ENCODE measurements at regions not wholly inside any gene's neighbourhood (a gene's known extent, or its start where the extent isn't known, plus 50 kb on each side); places are given as distances from the start of the nearest gene placed in this dataset.
"Not testable (repeated sequence)": the region's sequence is repeated elsewhere in the genome, so short reads cannot be mapped to it uniquely, and the experiment has no call there.

DNA sequence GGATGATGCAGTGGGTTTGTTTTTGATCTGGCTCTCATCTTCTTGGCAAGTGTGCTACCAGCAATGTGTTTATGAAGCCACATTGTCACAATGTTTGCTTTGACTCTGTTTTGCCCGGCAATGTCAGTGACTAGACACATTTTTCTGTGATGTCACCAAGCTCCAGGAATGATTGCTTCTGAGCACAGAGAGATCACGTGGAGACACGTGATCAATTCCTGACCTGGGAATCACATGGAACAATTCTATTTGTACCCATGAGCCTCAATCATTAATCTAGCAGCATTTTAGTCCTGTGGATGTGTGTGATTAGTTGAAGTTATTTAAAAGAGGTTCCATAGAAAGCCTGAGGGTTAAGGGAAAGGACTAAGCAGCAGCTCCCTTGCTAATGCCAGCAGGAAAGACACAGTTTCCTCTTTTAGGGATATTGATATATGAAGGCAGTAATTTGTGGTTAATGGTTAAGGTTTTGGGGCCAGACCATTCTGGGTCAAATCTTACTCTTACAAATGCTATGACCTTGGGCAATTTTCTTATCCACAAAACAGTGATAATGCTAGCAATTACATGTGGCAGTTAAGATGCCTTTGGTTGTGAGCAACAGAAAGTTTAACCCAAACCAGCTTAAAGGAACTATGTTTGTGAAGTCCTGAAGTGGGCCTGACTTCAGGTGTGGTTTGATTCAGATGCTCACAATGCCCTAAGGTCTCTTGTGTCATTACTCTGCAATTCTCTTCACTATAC is 59.0 kb downstream of the FASLG start:
- no peak for DNase-seq

DNA sequence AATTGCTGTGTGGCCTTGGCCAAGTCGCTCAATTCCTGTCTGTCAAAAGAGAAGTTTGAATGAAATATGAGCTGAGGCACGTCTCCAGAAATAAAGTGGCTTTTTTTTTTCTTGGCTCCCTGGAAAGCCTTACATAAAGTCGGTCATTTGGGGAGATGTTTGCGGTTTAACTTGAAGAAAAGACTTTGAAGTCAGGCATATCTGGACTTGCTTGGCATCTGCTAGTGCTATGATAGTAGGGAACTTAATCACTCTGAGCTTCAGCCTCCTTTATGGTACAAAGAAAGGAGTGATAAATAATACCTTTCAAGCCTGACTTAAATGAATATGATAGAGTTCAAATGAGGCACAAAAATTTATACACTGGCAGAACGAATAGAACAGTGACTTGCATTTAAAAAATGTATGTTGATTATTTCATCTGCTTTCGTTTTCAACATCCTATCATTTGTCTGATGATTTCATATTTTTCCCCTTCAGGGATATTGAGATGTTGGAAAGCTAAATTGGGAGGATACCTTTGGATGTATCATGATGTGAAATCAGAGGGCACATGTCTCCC is 60.2 kb downstream of the FASLG start:
- no peak for DNase-seq

DNA sequence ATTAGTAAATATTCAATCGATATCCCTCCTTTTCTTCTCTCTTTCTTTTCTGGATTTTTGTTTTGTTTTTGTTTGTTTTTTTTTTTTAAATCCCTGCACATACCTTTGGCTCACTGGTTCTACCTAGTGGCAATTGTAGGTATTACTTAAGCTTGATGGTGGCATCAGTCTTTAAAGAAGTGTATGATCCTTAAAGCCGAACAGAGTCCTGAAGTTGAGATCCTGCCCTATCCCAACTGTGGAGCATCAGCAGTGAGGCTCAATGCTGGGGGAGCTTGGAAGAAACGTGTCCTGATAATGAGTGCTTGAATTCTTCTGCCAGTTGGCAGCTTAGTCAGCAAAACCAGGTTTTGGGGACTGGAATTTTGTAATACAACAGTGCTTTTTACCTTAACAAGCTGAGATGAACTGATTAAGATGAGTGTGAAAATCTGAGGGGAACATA is 60.8 kb downstream of the FASLG start:
- DNase-seq, result no peak

DNA sequence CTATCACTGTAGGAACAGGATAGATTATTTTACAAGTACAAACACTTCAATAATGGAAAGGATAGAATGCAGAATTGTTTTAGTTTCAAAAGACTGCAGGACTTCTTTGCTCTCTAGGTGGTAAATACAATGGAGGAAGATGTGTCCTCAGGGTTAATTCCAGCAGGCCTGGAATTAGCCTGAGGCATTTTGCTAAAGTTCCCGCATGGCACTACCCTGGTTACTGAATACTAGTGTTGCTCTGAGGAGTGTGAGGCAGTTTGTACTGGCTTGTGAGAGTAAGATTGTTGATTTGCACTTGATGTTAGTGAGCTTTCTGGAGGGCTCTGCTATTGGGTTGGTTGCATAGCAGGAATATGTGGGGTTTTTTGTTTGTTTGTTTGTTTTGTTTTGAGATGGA is 61.4 kb downstream of the FASLG start:
- no peak for DNase-seq

DNA sequence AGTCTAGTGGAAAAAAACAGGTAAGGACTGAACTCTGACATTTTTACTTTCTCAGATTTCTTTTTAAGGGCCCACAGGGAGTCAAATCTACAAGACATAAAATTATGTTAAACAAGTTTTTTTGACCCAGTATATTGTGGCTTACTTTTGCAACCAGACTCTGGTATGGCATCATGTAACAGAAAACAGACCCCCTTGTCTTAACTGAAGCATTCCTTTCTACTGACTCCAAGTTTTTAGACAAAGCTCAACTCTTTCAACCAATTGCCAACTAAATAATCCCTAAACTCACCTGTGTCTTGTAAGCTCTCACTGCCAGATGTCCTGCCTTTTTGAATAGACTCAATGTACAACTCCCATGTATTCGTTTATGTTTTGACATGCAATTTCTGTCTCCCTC is 64.3 kb downstream of the FASLG start:
- DNase-seq, result no peak

DNA sequence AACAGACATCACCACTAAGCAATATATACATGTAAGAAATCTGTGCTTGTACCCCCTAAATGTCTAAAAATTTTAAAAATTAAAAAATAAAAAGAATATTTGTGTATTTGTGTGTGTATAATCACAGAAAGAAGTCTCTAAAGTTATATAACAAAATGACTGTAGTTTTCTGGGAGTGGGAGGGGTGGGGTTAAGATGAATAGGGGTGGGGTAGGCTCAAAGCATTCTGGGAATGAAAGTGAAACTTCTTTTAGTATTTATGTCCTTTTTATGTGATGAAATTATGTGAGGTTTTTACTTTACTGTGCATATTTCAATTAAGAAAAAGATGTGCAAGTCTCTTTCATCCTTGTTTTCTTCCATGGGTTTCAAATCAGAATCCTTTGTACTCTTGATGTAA is 65.3 kb downstream of the FASLG start:
- DNase-seq, result no peak

DNA sequence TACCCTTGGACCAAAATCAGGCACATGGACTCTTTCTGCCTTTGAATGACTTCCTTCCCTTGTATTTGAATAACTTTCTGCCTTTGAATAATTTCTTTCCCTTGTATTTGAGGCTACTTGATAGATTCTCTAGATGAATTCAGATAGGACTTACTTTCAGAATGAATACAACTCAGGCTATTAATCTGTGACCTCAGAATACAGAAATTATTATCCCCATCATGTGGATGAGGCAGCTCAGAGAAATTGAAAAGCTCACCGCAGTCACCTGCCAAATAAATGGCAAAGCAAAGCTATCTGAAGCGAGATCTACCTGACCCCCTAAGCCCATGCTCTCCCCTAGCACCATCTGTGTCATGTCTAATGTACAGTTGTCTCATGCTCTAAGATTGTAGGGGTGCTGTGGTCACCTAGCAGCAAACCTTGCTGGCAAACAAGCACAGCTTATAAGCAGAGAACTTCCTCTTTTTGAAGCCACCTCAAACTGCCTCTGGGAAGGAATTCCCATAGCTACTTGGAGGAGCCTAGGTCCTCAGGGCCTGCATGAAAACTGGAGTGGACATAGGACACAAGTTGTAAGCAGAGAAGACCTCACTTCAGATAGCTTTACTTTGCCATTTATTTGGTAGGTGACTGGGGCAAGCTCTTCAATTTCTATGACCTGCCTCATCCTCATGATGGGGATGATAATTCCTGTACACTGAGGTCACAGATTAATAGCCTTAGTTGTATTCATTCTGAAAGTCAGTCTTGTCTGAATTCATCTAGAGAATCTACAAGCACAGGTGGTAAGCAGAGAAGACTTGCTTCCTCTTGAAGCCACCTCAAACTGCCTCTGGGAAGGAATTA is 66.1 kb downstream of the FASLG start:
- DNase-seq, result no peak

DNA sequence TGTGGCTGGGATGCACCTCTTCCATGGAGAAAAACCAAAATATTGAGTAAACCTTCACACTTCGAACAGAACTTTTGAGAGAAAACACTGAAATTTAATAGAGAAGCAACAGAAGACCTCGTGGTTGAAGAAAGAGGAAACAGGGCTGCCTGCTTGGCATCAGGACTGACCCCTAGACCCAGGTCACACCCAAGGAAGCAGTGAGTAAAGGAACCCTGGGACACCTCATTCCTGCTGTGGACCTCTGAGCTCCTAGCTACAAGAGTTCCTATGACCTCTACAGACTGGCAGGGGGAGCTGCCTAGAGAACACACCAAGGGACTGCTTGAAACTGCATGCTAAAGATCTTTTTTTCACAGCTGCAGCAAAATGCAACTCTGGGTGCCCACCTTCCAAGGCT is 67.8 kb downstream of the FASLG start:
- DNase-seq, result no peak

DNA sequence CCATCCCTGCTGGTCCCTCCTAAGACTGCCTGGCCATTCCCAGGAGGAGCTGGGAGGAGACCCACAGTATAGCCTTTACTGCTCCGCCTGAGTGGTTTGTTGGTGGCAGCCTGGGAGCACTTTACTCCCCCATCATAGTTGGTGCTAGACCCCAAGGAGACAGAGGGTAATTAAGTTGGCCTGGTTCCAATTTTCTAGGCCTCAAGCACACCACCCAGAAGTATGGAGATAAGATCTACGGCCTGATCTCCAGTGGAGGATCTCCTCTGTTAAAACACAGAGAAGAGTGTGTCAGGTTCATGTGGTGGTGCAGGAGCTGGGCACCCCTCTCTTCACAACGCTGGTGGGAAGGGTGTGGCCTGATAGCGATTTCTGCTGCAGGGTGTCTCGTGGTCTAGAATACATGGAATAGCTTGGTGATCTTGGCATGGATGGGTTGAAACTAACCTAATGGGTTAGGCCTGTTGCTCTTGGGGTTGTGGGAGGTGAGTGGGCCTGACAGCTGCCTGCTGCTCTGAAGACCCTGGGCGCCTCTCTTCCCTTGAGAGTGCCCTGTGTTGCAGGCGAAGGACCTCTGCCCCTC is 68.5 kb downstream of the FASLG start:
- no peak for DNase-seq

DNA sequence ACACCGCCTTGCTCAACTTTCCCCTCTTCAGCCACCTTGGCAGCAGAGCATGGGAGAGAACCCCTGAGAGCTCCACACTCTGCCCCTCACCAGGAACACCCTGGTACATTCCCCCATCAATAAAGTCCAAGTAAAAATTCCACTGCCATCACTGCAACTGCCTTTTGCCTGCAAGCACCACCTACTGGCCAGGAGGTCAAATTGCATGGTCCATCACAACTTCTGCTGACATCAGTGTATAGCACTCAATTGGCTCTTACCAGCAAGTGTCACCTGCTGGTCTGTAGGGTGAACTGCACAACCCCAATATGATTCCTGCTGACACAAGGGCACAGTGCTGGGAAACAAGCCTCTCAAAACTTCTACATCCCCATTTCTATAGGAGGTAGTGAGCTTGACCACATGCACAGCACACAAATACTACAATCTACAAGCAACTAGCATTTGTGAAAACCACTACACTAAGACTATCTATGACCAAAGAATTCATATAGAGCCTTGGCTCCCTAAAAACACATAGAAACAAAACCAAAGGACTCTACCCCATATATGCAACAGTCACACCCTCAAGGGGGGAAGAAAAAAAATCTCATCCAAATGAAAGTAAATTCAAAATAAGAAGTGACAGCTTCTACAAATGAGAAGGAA is 69.2 kb downstream of the FASLG start:
- peak in 1 of 2 experiments; percentile 66 for DNase-seq

DNA sequence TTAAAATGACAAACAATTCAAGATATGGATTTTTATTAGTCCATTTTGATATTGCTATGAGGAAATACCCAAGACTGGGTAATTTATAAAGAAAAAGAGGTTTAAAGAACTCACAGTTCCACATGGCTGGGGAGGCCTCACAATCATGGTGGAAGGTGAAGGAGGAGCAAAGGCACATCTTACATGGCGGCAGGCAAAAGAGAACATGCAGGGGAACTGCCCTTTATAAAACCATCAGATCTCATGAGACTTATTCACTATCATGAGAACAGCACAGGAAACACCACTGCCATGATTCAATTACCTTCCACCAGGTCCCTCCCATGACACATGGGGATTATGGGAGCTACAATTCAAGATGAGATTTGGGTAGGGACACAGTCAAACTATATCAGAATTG is 69.8 kb downstream of the FASLG start:
- DNase-seq, result not testable (repeated sequence)

DNA sequence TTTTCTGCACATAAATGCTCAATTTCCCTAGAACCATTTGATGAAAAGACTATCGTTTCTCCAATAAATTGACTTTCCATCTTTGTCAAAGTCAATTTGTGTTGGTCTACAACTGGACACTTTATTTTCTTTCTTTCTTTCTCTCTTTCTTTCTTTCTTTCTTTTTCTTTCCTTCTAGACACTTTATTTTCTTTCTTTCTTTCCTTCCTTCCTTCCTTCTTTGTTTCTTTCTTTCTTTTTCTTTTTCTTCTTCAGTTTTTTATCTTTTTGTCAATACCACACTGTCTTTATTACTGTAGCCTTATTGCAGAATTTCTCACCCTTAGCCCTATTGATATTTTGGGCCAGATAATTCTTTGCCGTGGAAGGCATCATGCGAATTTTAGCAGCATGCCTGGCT is 73.5 kb downstream of the FASLG start:
- DNase-seq, result no peak

DNA sequence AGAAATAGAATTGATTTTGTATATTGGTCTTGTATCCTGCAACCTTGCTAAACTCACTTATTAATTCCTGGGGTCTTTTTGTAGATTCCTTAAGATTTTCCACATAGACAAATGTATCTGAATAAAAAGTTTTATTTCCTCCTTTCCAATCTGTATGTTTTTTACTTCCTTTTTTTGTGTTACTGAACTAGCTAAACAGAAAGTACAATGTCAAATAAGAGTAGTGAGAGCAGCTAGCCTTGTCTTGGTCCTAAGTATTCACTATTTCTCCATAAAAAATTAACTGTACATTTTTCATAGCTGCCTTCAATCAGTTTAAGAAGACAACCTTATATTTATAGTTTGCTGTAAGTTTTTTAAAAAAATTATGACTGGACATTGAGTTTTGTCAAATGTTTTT is 74.9 kb downstream of the FASLG start:
- DNase-seq, result no peak

DNA sequence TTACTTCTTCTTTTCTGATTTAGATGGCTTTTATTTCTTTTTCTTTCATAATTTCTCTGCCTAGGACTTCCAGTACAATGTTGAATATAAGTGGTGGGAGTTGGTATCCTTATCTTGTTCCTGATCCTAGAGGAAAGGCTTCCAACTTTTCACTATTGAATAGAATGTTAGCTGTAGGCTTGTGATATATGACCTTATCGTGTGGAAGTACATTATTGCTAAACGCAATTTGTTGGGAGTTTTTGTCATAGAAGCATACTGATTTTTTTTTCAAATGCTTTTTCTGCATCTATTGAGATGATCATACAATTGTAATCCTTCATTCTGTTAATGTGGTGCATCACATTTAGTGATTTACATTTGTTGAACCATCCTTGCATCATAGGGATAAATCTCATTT is 79.5 kb downstream of the FASLG start:
- DNase-seq, result no peak

DNA sequence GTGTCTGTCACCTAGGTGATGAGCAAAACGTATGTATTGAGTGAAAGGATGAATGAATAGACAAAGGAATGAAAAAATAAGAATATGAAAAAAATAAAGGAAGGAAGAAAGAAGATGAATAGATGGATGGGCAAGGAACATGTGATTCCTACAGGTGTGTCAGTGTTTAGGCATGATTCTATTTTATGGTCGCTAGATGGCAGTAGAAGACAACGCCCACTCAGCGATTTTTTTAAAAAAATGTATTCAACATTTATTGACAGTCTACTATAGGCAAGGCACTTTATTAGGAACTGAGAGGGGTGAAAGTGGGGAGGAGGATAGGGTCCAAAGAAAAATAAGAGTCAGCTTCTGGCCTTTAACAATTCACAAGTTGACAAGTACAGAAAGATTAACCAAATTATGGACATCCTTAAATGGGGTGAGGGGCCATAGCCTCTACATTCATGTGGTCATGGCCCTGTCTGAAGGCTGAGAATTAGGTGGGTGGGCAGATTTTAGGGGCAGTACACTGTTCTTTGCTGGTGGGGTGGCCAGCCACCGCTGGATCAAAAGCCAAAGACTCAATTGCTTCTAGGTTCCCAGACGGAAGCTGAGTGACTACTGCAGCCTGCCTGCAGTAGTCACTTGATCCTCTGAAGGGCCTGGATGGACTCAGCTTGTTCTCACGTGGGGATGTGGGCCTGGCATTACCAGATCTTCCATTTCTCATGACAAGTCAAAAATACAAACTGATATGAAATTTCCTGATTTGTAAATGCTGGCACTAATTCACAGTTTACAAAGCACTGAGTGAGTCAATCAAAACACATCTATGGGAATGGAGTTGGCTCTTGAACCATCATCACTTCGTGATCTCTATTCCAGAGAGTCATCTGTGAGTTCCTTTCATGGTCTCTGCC is 83.9 kb downstream of the FASLG start:
- no peak for DNase-seq

DNA sequence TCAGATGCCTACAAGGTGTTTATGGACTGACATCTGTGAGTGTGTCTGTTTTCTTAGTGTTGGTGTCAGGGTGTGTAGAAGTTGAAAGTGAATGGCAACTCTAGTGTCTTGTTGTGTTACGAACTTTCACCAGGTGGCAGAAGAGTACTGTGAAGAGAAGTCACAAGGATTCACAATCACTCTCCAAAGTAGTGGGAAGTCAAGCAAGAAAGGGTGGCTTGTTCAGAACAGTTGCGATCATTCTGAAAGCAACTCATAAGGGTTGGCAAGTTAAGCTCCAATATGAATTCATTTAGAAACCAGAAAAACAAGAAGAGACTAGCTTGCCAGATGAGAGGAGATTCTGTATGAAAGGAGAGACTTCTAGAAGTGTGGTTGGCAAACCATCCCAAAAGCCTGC is 86.1 kb downstream of the FASLG start:
- no peak for DNase-seq

DNA sequence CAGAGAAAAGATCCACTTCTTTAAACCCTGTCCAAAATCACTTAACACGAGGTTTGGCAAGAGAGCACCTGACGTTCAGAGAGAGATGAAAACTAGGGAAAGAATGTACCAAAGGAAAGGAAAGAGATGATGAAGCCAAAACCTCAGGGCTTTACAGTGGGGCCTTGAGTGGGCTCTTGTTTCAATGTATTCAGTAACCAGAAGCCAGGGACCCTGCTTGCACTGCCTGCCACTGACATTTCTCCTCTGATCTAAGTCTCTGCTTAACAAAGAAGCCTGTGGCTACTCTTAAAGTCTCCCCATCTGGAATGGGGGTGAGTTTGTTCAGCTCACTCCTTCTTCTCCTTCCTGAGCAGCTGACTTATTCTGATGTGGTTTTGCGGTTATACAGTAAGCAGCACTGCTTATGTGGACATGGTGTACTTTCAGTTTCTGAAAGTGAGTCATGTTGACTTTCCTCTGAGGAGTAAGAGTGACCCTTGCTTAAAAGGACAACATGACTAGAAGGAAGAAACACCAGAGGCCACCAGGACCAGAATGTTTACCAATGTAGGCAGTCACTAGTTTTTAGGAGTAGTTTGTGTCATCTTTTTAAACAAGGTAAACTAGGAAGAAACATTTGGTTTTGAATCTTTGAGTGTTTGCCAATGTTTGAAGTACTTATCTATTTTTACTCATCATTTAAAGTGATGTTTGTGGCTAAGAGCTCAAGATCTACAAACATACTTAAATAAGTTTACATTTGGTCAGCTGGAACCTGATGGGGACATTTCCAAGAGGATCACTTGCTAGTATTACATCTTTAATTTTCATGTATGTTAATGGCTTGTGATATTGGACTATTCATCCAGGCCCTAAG is 87.4 kb downstream of the FASLG start:
- peak in 1 of 2 experiments; percentile 49 for DNase-seq

DNA sequence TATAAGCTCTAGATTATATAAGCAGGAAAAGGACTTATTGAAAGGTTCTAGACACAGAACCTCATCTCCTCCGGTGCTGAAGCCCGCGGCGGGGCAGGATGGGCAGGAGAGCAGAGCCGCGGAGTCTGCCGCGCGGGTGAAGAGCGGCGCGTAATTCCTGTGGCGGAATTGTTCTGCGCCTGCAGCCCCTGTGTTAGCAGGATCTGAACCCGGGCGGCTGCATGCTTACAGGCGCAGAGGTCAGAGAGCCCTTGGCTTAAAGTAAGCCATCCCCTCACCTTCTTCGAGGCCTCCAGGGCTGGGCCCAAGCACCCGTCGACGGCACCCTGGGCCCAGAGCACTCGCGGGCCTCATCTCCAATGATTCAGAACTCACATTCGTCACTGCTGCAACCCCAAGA is 89.3 kb downstream of the FASLG start:
- no peak for DNase-seq

DNA sequence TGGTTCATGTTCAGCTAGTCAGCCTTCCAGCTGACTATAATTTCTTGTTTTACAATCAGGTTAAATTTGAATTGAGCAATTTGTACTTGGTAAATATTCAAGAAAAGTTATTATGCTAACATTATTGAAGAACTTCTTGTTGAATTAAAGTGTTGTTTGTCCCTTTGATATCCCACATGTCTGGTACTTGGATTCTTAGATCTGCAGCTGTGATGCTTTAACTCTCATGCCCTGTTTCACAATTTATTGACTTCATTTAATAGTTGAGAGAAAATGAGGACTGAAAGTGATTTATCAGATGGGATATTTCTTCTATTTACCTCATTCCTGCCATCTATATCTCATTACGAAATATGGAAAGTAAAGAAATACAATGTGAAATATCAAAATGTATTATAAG is 92.8 kb downstream of the FASLG start:
- no peak for DNase-seq

DNA sequence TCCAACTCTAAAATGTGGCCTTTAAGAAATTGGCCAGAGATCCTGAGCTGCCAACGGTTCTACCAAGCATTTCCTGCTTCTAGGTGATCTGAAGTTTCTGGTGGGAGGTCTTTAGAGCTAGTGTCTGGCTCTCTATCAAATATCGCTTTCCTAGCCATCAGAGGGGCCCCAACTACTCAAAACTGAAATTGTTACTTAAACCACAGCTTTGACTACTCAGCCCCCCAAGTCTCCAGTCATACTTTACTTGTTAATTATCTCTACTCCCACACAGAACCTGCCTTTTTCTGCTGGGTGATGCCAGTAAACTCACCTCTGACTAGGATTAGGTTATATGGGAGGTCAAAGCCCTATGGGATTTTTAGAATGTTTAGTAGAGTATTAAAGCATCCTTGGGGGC is 95.1 kb downstream of the FASLG start:
- DNase-seq, result no peak

DNA sequence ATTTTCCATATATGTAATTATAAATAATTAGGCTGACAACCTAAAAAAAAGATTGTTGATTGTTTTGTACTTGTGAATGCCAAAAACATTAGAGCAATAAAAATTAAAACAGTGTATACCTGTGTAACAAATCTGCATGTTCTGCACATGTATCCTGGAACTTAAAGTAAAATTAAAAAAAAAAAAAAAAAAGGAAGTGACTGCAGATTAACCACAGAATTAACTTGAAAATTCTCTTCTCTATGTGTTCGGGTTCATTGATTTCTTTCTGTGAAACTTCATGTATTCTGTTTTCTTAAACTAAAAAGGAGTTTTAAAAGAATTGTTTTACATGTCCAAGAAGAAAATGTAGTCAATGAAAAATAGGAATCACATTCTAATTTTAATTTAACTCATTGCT is 95.7 kb downstream of the FASLG start:
- no peak for DNase-seq

All from activated T-cell treated with anti-CD3 and anti-CD28 coated beads, Interleukin-2, amount 50 U/mL, for 48 hours (primary cell).